ENCODE measurements at regions not wholly inside any gene's neighbourhood (a gene's known extent, or its start where the extent isn't known, plus 50 kb on each side); places are given as distances from the start of the nearest gene placed in this dataset.

DNA sequence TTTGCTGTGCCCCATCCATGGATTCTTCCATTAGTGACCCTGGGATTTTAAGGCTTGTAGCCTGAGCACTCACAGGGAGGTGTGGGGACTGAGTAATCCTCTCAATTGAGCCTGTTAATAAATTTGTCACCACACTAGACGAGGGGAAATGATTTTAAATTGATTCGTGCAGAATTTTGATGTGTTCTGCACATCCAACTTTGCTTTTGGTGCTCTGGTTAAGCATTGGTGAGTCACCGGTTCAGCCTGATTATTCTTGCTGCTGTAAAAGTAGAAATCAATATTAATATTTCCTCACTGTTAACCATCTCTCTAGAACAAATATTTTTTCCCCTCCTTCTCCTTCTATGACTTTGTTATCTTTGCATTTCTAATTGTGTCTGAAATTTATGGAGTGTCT, 482.0 kb downstream of the TSN start:
- TF ChIP-seq, protein P1, sequence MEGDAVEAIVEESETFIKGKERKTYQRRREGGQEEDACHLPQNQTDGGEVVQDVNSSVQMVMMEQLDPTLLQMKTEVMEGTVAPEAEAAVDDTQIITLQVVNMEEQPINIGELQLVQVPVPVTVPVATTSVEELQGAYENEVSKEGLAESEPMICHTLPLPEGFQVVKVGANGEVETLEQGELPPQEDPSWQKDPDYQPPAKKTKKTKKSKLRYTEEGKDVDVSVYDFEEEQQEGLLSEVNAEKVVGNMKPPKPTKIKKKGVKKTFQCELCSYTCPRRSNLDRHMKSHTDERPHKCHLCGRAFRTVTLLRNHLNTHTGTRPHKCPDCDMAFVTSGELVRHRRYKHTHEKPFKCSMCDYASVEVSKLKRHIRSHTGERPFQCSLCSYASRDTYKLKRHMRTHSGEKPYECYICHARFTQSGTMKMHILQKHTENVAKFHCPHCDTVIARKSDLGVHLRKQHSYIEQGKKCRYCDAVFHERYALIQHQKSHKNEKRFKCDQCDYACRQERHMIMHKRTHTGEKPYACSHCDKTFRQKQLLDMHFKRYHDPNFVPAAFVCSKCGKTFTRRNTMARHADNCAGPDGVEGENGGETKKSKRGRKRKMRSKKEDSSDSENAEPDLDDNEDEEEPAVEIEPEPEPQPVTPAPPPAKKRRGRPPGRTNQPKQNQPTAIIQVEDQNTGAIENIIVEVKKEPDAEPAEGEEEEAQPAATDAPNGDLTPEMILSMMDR (conservative IDR thresholded peaks at IDR 0.05), result no peak
- TF ChIP-seq EZH2 (IDR thresholded peaks at IDR 0.05; ENCODE audit: low read depth), result no peak

Data from PC-9 (cell line).